GM18517 (cell line): ENCODE measurements at regions not wholly inside any gene's neighbourhood (a gene's known extent, or its start where the extent isn't known, plus 50 kb on each side); places are given as distances from the start of the nearest gene placed in this dataset.

ENCODE experiments used
- ATAC-seq: cut with Tn5 transposase; IDR thresholded peaks from one replicate; pipeline ENCODE4 v1.9.1; 2021; ENCODE audit warnings: mild to moderate bottlenecking, moderate library complexity; ENCODE audit not compliant: unreplicated experiment

- no peak for ATAC-seq
Measured at GRCh38 chr16:65545413-65545956, 423.6 kb upstream of the CDH11 start.

- no peak for ATAC-seq
Measured at GRCh38 chr16:65543781-65544740, 422.2 kb upstream of the CDH11 start.

GRCh38 chr16:65541646-65542045 is 419.8 kb upstream of the CDH11 start:
- no peak for ATAC-seq

- ATAC-seq, result no peak
Measured at GRCh38 chr16:65540901-65541300, 419.0 kb upstream of the CDH11 start.

- ATAC-seq, result no peak
Measured at GRCh38 chr16:65538976-65539375, 417.1 kb upstream of the CDH11 start.

- ATAC-seq, result no peak
Measured at GRCh38 chr16:65537336-65537735, 415.5 kb upstream of the CDH11 start.

GRCh38 chr16:65534121-65534528 is 412.3 kb upstream of the CDH11 start:
- ATAC-seq, result no peak

GRCh38 chr16:65532846-65533245 is 411.0 kb upstream of the CDH11 start:
- ATAC-seq, result no peak

GRCh38 chr16:65532258-65532657 is 410.4 kb upstream of the CDH11 start:
- no peak for ATAC-seq

GRCh38 chr16:65531475-65531874 is 409.6 kb upstream of the CDH11 start:
- no peak for ATAC-seq

- no peak for ATAC-seq
Measured at GRCh38 chr16:65525707-65526106, 403.8 kb upstream of the CDH11 start.

- no peak for ATAC-seq
Measured at GRCh38 chr16:65524997-65525396, 403.1 kb upstream of the CDH11 start.

GRCh38 chr16:65524231-65524630 is 402.4 kb upstream of the CDH11 start:
- no peak for ATAC-seq

- no peak for ATAC-seq
Measured at GRCh38 chr16:65523283-65523944, 401.6 kb upstream of the CDH11 start.

GRCh38 chr16:65522412-65522811 is 400.5 kb upstream of the CDH11 start:
- no peak for ATAC-seq

- ATAC-seq, result no peak
Measured at GRCh38 chr16:65521633-65522328, 399.9 kb upstream of the CDH11 start.

- no peak for ATAC-seq
Measured at GRCh38 chr16:65519402-65519801, 397.5 kb upstream of the CDH11 start.

GRCh38 chr16:65515193-65515592 is 393.3 kb upstream of the CDH11 start:
- ATAC-seq, result no peak

- ATAC-seq, result no peak
Measured at GRCh38 chr16:65510850-65511249, 389.0 kb upstream of the CDH11 start.

- ATAC-seq, result no peak
Measured at GRCh38 chr16:65510241-65510640, 388.4 kb upstream of the CDH11 start.

- ATAC-seq, result no peak
Measured at GRCh38 chr16:65509172-65509571, 387.3 kb upstream of the CDH11 start.
